Uterus (tissue), 2 donors: ENCODE measurements at regions not wholly inside any gene's neighbourhood (a gene's known extent, or its start where the extent isn't known, plus 50 kb on each side); places are given as distances from the start of the nearest gene placed in this dataset.

Experiments used
- POLR2A ChIP-seq, 2 donors: fragments of 450-650 bp; IDR thresholded peaks; one replicate each; pipeline ENCODE4 v1.6.1; 2016; ENCODE audit warnings: antibody characterized with exemption in 2 of 2, mild to moderate bottlenecking in 1 of 2, moderate library complexity in 1 of 2
- TF ChIP-seq, protein P1 (sequence below), 4 experiments: fragments of 200-600 bp in 2 of 4; fragments of 450-650 bp in 2 of 4; sonication (generic) in 2 of 4; IDR thresholded peaks; one replicate each; pipeline ENCODE4 v1.5.1; 2016 to 2019; ENCODE audit warnings: antibody characterized with exemption in 4 of 4, mild to moderate bottlenecking in 2 of 4, moderate library complexity in 1 of 4

DNA sequence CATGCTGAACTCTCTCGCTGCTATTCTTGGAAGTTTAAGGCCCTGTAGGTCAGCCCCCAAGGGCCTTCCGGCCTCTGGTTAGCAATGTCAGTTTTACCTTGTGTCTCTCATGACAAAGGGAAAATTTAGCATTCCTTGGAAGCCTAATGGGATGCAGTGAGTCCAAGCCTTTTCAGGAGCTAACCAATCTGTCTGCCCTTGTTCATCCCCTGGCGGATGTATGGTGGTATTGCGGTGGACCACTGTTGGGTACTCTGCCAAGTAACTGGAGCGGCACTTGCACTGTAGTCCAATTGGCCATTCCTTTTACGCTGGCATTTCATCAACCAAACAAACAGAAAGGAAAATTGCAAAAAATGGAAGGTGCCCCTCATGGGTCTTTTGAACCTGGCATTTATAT is 318.4 kb upstream of the NMUR2 start:
- no peak for TF ChIP-seq POLR2A (IDR thresholded peaks at IDR 0.05)
- TF ChIP-seq, protein P1, sequence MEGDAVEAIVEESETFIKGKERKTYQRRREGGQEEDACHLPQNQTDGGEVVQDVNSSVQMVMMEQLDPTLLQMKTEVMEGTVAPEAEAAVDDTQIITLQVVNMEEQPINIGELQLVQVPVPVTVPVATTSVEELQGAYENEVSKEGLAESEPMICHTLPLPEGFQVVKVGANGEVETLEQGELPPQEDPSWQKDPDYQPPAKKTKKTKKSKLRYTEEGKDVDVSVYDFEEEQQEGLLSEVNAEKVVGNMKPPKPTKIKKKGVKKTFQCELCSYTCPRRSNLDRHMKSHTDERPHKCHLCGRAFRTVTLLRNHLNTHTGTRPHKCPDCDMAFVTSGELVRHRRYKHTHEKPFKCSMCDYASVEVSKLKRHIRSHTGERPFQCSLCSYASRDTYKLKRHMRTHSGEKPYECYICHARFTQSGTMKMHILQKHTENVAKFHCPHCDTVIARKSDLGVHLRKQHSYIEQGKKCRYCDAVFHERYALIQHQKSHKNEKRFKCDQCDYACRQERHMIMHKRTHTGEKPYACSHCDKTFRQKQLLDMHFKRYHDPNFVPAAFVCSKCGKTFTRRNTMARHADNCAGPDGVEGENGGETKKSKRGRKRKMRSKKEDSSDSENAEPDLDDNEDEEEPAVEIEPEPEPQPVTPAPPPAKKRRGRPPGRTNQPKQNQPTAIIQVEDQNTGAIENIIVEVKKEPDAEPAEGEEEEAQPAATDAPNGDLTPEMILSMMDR (IDR thresholded peaks at IDR 0.05), result no peak
